ENCODE measurements at regions not wholly inside any gene's neighbourhood (a gene's known extent, or its start where the extent isn't known, plus 50 kb on each side); places are given as distances from the start of the nearest gene placed in this dataset.
A peak's percentile ranks its signal among the peaks of the same experiment; 100 is the strongest.

GRCh38 chr2:217735899-217736298 is 266.9 kb downstream of the TNS1 start:
- no peak for DNase-seq (ENCODE audit: low read depth)
- TF ChIP-seq, protein P1, sequence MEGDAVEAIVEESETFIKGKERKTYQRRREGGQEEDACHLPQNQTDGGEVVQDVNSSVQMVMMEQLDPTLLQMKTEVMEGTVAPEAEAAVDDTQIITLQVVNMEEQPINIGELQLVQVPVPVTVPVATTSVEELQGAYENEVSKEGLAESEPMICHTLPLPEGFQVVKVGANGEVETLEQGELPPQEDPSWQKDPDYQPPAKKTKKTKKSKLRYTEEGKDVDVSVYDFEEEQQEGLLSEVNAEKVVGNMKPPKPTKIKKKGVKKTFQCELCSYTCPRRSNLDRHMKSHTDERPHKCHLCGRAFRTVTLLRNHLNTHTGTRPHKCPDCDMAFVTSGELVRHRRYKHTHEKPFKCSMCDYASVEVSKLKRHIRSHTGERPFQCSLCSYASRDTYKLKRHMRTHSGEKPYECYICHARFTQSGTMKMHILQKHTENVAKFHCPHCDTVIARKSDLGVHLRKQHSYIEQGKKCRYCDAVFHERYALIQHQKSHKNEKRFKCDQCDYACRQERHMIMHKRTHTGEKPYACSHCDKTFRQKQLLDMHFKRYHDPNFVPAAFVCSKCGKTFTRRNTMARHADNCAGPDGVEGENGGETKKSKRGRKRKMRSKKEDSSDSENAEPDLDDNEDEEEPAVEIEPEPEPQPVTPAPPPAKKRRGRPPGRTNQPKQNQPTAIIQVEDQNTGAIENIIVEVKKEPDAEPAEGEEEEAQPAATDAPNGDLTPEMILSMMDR (IDR thresholded peaks at IDR 0.05; ENCODE audit: insufficient read depth, low read length), result no peak
- H3K4me3 ChIP-seq (ENCODE audit: low read depth, low read length), result no peak overlapping the region

DNA sequence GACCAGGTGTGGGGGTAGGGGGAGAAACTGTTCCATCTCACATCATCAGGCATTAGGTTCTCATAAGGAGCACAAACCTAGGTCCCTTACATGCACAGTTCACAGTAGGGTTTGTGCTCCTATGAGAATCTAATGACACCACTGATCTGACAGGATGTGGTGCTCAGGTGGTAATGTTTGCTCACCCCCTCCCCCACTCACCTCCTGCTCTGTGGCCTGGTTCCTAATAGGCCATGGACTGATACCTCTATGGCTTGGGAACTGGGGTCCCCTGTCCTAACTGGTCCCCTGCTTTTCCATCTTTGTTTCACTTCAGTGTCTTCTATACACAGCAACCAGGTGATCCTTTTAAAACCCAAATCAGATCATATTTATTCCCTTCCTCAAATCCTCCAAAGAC is 267.8 kb downstream of the TNS1 start:
- no peak for DNase-seq (ENCODE audit: low read depth)
- no peak overlapping the region for H3K4me3 ChIP-seq (ENCODE audit: low read depth, low read length)
- TF ChIP-seq, protein P1 (IDR thresholded peaks at IDR 0.05; ENCODE audit: insufficient read depth, low read length), result no peak

- TF ChIP-seq, protein P1 (IDR thresholded peaks at IDR 0.05; ENCODE audit: insufficient read depth, low read length), result no peak
- DNase-seq (ENCODE audit: low read depth), result peak; percentile 16
- H3K4me3 ChIP-seq (ENCODE audit: low read depth, low read length), result no peak overlapping the region
Observed at GRCh38 chr2:217733461-217733860, 269.3 kb downstream of the TNS1 start.

DNA sequence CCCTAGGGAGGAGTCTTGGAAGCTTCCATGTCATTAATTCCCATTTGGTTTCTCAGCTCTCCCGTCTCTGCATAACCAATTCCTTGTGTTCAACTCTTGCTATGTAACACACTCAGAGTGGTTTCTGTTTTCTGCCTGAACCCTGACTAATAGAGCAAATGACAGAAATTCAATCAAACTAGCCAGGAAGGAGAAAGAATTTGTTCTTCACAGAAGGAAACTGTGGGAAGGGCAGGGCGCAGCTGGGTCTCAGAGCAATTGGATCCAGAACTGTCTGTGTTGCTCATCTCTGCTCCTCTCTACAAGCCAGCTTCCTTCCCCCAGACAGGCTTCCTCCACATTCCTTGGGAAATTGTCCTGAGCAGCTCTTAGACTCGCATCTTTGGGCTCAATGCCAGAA is 269.8 kb downstream of the TNS1 start:
- peak; percentile 37 for DNase-seq (ENCODE audit: low read depth)
- TF ChIP-seq, protein P1 (IDR thresholded peaks at IDR 0.05; ENCODE audit: insufficient read depth, low read length), result no peak
- H3K4me3 ChIP-seq (ENCODE audit: low read depth, low read length), result no peak overlapping the region

GRCh38 chr2:217731805-217732204 is 271.0 kb downstream of the TNS1 start:
- no peak for DNase-seq (ENCODE audit: low read depth)
- TF ChIP-seq, protein P1 (IDR thresholded peaks at IDR 0.05; ENCODE audit: insufficient read depth, low read length), result no peak
- no peak overlapping the region for H3K4me3 ChIP-seq (ENCODE audit: low read depth, low read length)

DNA sequence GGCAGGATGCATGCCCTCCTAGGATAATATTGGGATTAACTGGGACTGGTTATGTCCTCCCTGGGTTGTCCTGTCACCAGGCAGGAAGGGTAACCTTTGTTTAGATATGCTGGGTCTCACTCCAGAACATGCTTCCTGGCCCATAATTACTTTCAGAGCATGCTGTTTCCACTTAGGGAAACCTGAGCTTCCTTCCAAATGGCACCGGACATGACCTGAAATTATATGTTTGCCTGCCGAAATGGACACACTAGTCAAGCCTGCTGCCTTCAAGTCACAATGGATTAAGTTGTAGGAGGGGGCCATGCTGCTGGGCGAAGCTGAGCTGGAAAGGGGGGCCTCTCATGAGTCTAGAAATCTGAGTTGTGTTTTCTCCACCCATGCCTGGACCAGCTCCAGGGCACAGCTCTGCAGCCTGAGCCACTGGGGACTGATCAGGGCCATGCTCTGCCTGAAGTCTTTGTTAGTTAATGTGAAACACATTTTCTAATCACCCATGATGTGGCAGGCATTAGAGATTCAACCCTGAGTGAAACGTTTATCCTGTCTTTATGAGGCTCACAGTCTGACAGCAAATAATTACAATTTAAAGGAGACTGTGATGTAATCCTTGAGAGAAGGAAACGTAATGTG is 273.3 kb downstream of the TNS1 start:
- DNase-seq (ENCODE audit: low read depth), result peak; percentile 80
- TF ChIP-seq, protein P1 (IDR thresholded peaks at IDR 0.05; ENCODE audit: insufficient read depth, low read length), result no peak
- H3K4me3 ChIP-seq (ENCODE audit: low read depth, low read length), result no peak overlapping the region

DNA sequence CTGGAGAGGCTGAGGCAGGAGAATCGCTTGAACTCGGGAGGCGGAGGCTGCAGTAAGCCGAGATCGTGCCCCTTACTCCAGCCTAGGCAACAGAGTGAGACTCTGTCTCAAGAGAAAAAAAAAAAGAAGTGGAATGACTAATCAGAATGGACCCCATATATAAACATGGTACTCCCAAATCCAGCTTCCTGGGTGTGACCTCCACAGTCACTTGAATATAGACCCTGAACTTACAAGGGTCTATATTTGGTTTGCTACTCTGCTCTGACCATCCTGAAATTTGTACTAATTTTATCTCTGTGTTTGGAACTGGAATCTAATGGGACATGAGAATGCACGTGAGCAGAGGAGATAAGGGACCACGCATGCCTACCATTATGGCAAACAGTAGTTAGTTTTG is 275.0 kb downstream of the TNS1 start:
- no peak for DNase-seq (ENCODE audit: low read depth)
- TF ChIP-seq, protein P1 (IDR thresholded peaks at IDR 0.05; ENCODE audit: insufficient read depth, low read length), result no peak

More for the DNA sequence above, 275.0 kb downstream of the TNS1 start:
- H3K4me3 ChIP-seq (ENCODE audit: low read depth, low read length), result no peak overlapping the region

All from fibroblast of the aortic adventitia (primary cell).